HEK293 (cell line): ENCODE measurements at regions not wholly inside any gene's neighbourhood (a gene's known extent, or its start where the extent isn't known, plus 50 kb on each side); places are given as distances from the start of the nearest gene placed in this dataset.

ENCODE experiments used
- CTCF ChIA-PET: fragments of 350-600 bp; formaldehyde crosslinking; extraction: SDS; loops from one replicate; lab custom pipeline; 2021; ENCODE audit warnings: antibody characterized with exemption; lab: Yijun Ruan, JAX
- POLR2A ChIA-PET: fragments of 300-600 bp; formaldehyde crosslinking; extraction: SDS; loops from one replicate; lab custom pipeline; 2020; ENCODE audit warnings: antibody characterized with exemption, inconsistent platforms; lab: Yijun Ruan, JAX
- H3K27ac ChIP-seq: fragments of 200-500 bp; sonication (Bioruptor generic); 2 replicates; pipeline ENCODE4 v1.5.1; 2014; ENCODE audit warnings: low read depth, low read length, control low read depth, inconsistent platforms; ENCODE audit errors: extremely low read depth
- H3K36me3 ChIP-seq, 2 experiments: fragments of 200-500 bp in 1 of 2; sonication (Bioruptor generic) in 1 of 2; 1 replicate in 1 of 2; 2 replicates in 1 of 2; pipeline ENCODE4 v1.5.1; 2014 to 2017; ENCODE audit warnings: inconsistent platforms in 2 of 2, low read length in 2 of 2; ENCODE audit not compliant: control insufficient read depth in 2 of 2, insufficient read depth in 1 of 2
- H3K4me1 ChIP-seq: fragments of 200-500 bp; sonication (Bioruptor generic); 2 replicates; pipeline ENCODE4 v1.5.1; 2014; ENCODE audit warnings: mild to moderate bottlenecking, low read length, inconsistent platforms; ENCODE audit not compliant: control insufficient read depth, insufficient read depth
- H3K4me3 ChIP-seq: 2 replicates; pipeline ENCODE4 v1.5.1; 2011; ENCODE audit warnings: low read depth, mild to moderate bottlenecking, control low read depth, low read length, moderate library complexity
- H3K9me3 ChIP-seq: fragments of 200-500 bp; sonication (Bioruptor generic); 2 replicates; pipeline ENCODE4 v1.5.1; 2014; ENCODE audit warnings: low read depth, low read length, inconsistent platforms; ENCODE audit not compliant: control insufficient read depth, insufficient read depth
- IKZF3 ChIP-seq: fragments of 450-650 bp; IDR thresholded peaks from 2 replicates; pipeline ENCODE4 v1.5.0; 2018; ENCODE audit warnings: missing biosample characterization, mild to moderate bottlenecking, missing genetic modification characterization, moderate library complexity
- PBX3 ChIP-seq: sonication (generic); formaldehyde crosslinking; IDR thresholded peaks from 2 replicates; pipeline ENCODE4 v1.8.1; 2022; ENCODE audit warnings: mild to moderate bottlenecking, moderate library complexity, missing genetic modification reagents
- REST ChIP-seq: fragments of 450-650 bp; formaldehyde crosslinking; IDR thresholded peaks from 2 replicates; pipeline ENCODE4 v1.5.1; 2016; ENCODE audit warnings: missing biosample characterization, missing genetic modification characterization
- SP2 ChIP-seq: fragments of 450-650 bp; formaldehyde crosslinking; IDR thresholded peaks from 2 replicates; pipeline ENCODE4 v1.5.1; 2016; ENCODE audit warnings: missing biosample characterization, missing genetic modification characterization
- ZBTB48 ChIP-seq: fragments of 450-650 bp; formaldehyde crosslinking; IDR thresholded peaks from 2 replicates; pipeline ENCODE4 v1.5.1; 2016; ENCODE audit warnings: missing biosample characterization, missing genetic modification characterization
- ZBTB7A ChIP-seq: fragments of 450-650 bp; formaldehyde crosslinking; IDR thresholded peaks from 2 replicates; pipeline ENCODE4 v1.5.1; 2016; ENCODE audit warnings: low read depth, missing biosample characterization, missing genetic modification characterization
- ZNF132 ChIP-seq: fragments of 450-650 bp; formaldehyde crosslinking; IDR thresholded peaks from 2 replicates; pipeline ENCODE4 v1.5.1; 2017; ENCODE audit warnings: missing biosample characterization, missing genetic modification characterization, borderline replicate concordance
- ZNF174 ChIP-seq: fragments of 450-650 bp; formaldehyde crosslinking; IDR thresholded peaks from 2 replicates; pipeline ENCODE4 v1.5.0; 2017; ENCODE audit warnings: missing biosample characterization, mild to moderate bottlenecking, missing genetic modification characterization
- ZNF248 ChIP-seq: fragments of 450-650 bp; formaldehyde crosslinking; IDR thresholded peaks from 2 replicates; pipeline ENCODE4 v1.5.1; 2017; ENCODE audit warnings: missing biosample characterization, missing genetic modification characterization
- ZNF266 ChIP-seq: fragments of 450-650 bp; formaldehyde crosslinking; IDR thresholded peaks from 2 replicates; pipeline ENCODE4 v1.5.1; 2016; ENCODE audit warnings: missing biosample characterization, missing genetic modification characterization, low read depth
- ZNF274 ChIP-seq, 2 experiments: fragments of 200-500 bp in 1 of 2; fragments of 450-650 bp in 1 of 2; sonication (Bioruptor generic) in 1 of 2; formaldehyde crosslinking in 1 of 2; IDR thresholded peaks; 2 replicates each; pipeline versions ENCODE4 v1.5.1 to v1.6.1; 2014 to 2016; ENCODE audit warnings: borderline replicate concordance in 1 of 2, inconsistent platforms in 1 of 2, low read length in 1 of 2, missing biosample characterization in 1 of 2, missing genetic modification characterization in 1 of 2
- ZNF280C ChIP-seq: fragments of 450-650 bp; formaldehyde crosslinking; IDR thresholded peaks from 2 replicates; pipeline ENCODE4 v1.5.1; 2016; ENCODE audit warnings: missing biosample characterization, missing genetic modification characterization
- ZNF335 ChIP-seq: fragments of 450-650 bp; formaldehyde crosslinking; conservative IDR thresholded peaks from 2 replicates; pipeline ENCODE4 v1.5.1; 2016; ENCODE audit warnings: missing biosample characterization, missing genetic modification characterization
- ZNF426 ChIP-seq: fragments of 450-650 bp; formaldehyde crosslinking; IDR thresholded peaks from 2 replicates; pipeline ENCODE4 v1.5.1; 2017; ENCODE audit warnings: missing biosample characterization, missing genetic modification characterization, mild to moderate bottlenecking, inconsistent platforms, moderate library complexity
- ZNF48 ChIP-seq: fragments of 450-650 bp; formaldehyde crosslinking; IDR thresholded peaks from 2 replicates; pipeline ENCODE4 v1.5.1; 2016; ENCODE audit warnings: missing biosample characterization, missing genetic modification characterization
- ZNF510 ChIP-seq: fragments of 450-650 bp; formaldehyde crosslinking; IDR thresholded peaks from 2 replicates; pipeline ENCODE4 v1.5.1; 2018; ENCODE audit warnings: mild to moderate bottlenecking, missing genetic modification characterization, missing biosample characterization; ENCODE audit not compliant: insufficient replicate concordance
- ZNF645 ChIP-seq: fragments of 450-650 bp; formaldehyde crosslinking; IDR thresholded peaks from 2 replicates; pipeline ENCODE4; 2016; ENCODE audit warnings: missing biosample characterization, missing genetic modification characterization
- ZNF830 ChIP-seq: fragments of 450-650 bp; IDR thresholded peaks from 2 replicates; pipeline ENCODE4 v1.5.0; 2018; ENCODE audit warnings: missing biosample characterization, missing genetic modification characterization, low read depth, mild to moderate bottlenecking, moderate library complexity
- ZSCAN16 ChIP-seq: fragments of 450-650 bp; formaldehyde crosslinking; IDR thresholded peaks from 2 replicates; pipeline ENCODE4 v1.5.1; 2016; ENCODE audit warnings: missing biosample characterization, missing genetic modification characterization

- TF ChIP-seq ZBTB48 (tag by site-specific recombination) = no peak
- TF ChIP-seq ZSCAN16 (tag by site-specific recombination) = no peak
- TF ChIP-seq ZNF48 = no peak
- no peak for TF ChIP-seq ZBTB7A (tag by site-specific recombination)
Measured at GRCh38 chr7:34362621-34363020, 295.4 kb upstream of the NPSR1 start (continued).

GRCh38 chr7:34364130-34364529 lies 293.9 kb upstream of the NPSR1 start:
- CTCF ChIA-PET = no interaction called here
- H3K27ac ChIP-seq = no peak overlapping the region

GRCh38 chr7:34365011-34365410 lies 293.0 kb upstream of the NPSR1 start:
- Histone ChIP-seq H3K9me3 (no peaks in the 10 kb centered on the region), H3K4me3 (no peak overlapping the region)
- POLR2A ChIA-PET = no interaction called here
- TF ChIP-seq ZNF248 (tag by site-specific recombination) = no peak
- no peak for TF ChIP-seq ZNF274 (IDR thresholded peaks at IDR 0.05; ENCODE audit: low read length)
- no peak for TF ChIP-seq ZNF274 (tag by site-specific recombination; IDR thresholded peaks at IDR 0.05; ENCODE audit: borderline replicate concordance)
- TF ChIP-seq, all 188 proteins: peak for 0
- no peaks in the 10 kb centered on the region for H3K36me3 ChIP-seq
- CTCF ChIA-PET = no interaction called here
- H3K27ac ChIP-seq = no peak overlapping the region
- no peaks in the 10 kb centered on the region for H3K4me1 ChIP-seq

More at GRCh38 chr7:34364130-34364529, 293.9 kb upstream of the NPSR1 start:
- Histone ChIP-seq H3K9me3 (no peaks in the 10 kb centered on the region), H3K36me3 (no peaks in the 10 kb centered on the region), H3K4me3 (no peak overlapping the region), H3K4me1 (no peaks in the 10 kb centered on the region)
- POLR2A ChIA-PET = no interaction called here
- no peak for TF ChIP-seq ZNF48

GRCh38 chr7:34365611-34366010 lies 292.4 kb upstream of the NPSR1 start:
- CTCF ChIA-PET = interaction anchor here (0.6 kb wide), 1 partner anchor 113 kb away, joined by 3 read pairs; no protein-coding TSS in a partner anchor
- no peaks in the 10 kb centered on the region for H3K36me3 ChIP-seq
- POLR2A ChIA-PET = no interaction called here
- H3K27ac ChIP-seq = no peak overlapping the region
- H3K9me3 ChIP-seq = no peaks in the 10 kb centered on the region
- no peak overlapping the region for H3K4me3 ChIP-seq
- TF ChIP-seq ZNF132 (tag by site-specific recombination) (no peak), SP2 (no peak), ZNF645 (tag by site-specific recombination) (no peak), ZNF426 (tag by site-specific recombination) (no peak), ZNF280C (tag by site-specific recombination) (no peak), ZNF510 (tag by site-specific recombination) (no peak), IKZF3 (tag by site-specific recombination) (no peak)
- no peaks in the 10 kb centered on the region for H3K4me1 ChIP-seq

- H3K9me3 ChIP-seq = no peaks in the 10 kb centered on the region
- ChIA-PET POLR2A (no interaction called here), CTCF (no interaction called here)
- H3K4me1 ChIP-seq = no peaks in the 10 kb centered on the region
- H3K36me3 ChIP-seq = no peaks in the 10 kb centered on the region
- H3K27ac ChIP-seq = no peak overlapping the region
- no peak overlapping the region for H3K4me3 ChIP-seq
- TF ChIP-seq ZNF830 (tag by site-specific recombination) (no peak), ZNF335 (no peak), REST (tag by site-specific recombination) (no peak), ZNF266 (tag by site-specific recombination) (no peak), PBX3 (CRISPR knock-in tag) (no peak), ZNF174 (tag by site-specific recombination) (no peak)
Measured at GRCh38 chr7:34371922-34372321, 286.1 kb upstream of the NPSR1 start.
